GM19395 (cell line): ENCODE measurements at regions not wholly inside any gene's neighbourhood (a gene's known extent, or its start where the extent isn't known, plus 50 kb on each side); places are given as distances from the start of the nearest gene placed in this dataset.

ENCODE experiments used
- ATAC-seq: cut with Tn5 transposase; IDR thresholded peaks from one replicate; pipeline ENCODE4 v1.9.1; 2021; ENCODE audit warnings: mild to moderate bottlenecking, moderate library complexity; ENCODE audit not compliant: unreplicated experiment

- no peak for ATAC-seq
Measured at GRCh38 chr2:37425408-37425807, 81.0 kb downstream of the QPCT start.

DNA sequence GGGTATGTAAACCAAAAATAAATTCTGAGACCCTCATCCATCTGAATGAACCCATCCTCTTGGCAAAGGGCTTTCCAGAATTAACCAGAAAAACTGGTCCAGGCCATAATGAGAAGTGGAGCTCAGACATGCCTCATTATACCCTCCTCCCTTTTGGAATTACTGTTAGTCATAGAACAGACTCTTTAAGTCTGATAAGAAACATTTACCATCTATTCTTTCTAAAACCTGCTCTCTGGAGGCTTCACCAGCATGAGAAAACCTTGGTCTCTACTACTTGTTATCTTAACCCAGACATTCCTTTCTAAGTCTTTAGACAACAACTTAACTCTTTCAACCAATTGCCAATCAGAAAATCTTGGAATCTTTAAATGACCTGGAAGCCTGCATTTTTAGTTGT, 82.8 kb downstream of the QPCT start:
- ATAC-seq, result no peak

DNA sequence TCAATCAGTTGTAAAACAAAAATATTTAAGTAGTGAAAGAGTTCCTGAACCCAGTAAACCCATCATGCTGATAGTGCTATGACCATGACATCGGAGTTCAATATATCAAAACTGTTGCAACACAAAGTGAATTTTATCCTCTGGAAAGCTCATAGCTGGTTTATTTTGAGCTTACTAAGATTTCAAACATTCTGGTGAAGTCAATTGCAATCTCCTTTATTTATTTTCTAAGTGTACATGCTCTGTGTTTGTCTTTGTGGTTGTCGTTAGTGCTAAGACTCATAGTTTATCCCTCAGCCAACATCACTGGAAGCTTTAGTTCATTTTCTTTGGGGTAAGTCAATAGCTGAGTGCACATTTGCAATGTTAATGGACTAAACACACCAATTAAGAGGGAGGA, 91.9 kb downstream of the QPCT start:
- ATAC-seq, result no peak

- no peak for ATAC-seq
Measured at GRCh38 chr2:37439131-37439642, 94.8 kb downstream of the QPCT start.

DNA sequence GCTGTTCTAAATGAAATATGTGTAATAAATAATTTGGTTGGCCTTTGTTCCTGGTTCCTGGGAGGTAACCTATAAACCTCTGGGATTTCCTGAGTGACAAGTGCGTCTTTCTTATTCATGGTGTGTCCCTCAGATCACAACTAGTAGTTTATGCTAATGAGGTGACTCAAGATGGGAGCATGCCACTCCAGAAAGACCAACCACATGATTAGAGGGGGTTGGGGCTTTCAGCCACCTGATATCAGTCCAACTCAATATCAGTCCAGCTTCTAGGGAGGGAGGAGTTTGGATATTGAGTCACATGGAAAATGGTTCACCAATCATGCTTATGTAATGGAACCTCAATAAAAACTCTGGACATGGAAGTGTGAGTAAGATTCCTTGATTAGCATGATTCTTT, 96.6 kb downstream of the QPCT start:
- ATAC-seq, result no peak

GRCh38 chr2:37443082-37443481, 98.7 kb downstream of the QPCT start:
- no peak for ATAC-seq

DNA sequence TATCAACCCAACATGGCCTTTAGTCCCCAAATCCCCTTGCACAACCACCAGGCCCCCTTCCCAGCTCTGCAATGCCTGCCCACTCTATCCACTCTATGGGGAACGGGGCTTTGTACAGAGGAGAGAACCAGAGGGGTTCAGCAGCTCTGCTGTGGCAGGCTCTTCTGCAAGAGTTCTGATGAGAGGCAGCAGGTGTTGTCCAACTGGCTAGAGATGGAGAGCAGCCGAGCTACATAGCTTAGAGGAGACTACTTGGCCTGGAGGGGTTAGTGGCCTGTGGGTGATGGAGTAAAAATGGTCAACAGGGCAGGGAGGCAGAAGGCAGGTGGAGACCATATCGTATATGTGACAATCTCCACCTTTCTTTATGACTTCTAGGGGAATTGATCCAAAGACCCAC, 103.0 kb downstream of the QPCT start:
- ATAC-seq, result no peak

GRCh38 chr2:37448342-37449120, 104.1 kb downstream of the QPCT start:
- no peak for ATAC-seq

DNA sequence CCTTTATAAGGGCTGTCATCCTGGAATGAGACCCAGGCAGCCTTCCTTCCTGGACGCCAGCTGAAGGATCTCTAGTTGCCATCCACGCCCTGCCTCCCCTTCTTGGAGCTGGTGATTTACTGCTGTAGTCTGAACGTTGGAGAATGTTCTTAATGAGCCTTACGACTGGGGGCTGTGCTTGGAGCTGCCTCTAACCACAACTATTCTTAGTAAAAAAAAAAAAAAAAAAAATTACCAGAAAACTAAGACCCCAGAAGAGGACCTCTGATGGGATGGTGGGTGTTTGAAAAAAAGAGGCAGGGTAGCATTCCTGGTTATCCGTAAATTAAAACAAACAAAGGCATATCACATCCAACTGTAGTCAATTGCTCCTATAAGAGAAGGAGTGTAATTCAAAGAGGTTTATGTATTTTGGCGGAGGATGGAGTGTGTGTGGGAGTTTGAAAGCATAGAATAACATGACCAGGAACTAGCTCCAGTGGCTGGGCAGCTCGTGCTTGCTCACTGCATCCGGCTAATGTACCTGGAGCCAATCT, 105.4 kb downstream of the QPCT start:
- ATAC-seq, result no peak

- no peak for ATAC-seq
Measured at GRCh38 chr2:37453027-37453426, 108.6 kb downstream of the QPCT start.

GRCh38 chr2:37454851-37455762, 110.7 kb downstream of the QPCT start:
- ATAC-seq, result no peak

- no peak for ATAC-seq
Measured at GRCh38 chr2:37456479-37456878, 112.0 kb downstream of the QPCT start.

- ATAC-seq, result no peak
Measured at GRCh38 chr2:37457401-37457901, 113.0 kb downstream of the QPCT start.

GRCh38 chr2:37458133-37458532, 113.7 kb downstream of the QPCT start:
- ATAC-seq, result no peak

GRCh38 chr2:37459095-37459981, 114.9 kb downstream of the QPCT start:
- no peak for ATAC-seq

- ATAC-seq, result no peak
Measured at GRCh38 chr2:37460896-37461229, 116.4 kb downstream of the QPCT start.

DNA sequence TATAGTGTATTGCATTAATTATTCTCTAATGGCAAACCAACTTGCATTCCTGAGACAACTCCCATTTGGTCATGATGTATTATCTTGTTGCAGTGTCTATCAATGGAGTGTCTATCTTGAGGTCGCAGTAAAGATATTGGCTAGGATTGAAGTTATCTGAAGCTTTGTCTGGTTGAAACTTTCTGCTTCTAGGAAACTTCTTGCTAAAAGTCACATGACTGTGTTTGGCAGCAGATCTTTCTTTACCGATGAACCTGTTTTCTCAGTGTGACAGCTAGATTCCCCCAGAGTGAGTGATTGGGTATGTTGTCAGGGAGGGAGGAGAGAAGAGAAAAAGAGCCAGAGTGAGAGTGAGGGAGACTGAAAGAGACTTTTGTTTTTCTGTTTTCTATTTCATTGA, 119.6 kb downstream of the QPCT start:
- ATAC-seq, result no peak

- no peak for ATAC-seq
Measured at GRCh38 chr2:37466533-37467222, 122.2 kb downstream of the QPCT start.

- ATAC-seq, result no peak
Measured at GRCh38 chr2:37468170-37468569, 123.7 kb downstream of the QPCT start.

DNA sequence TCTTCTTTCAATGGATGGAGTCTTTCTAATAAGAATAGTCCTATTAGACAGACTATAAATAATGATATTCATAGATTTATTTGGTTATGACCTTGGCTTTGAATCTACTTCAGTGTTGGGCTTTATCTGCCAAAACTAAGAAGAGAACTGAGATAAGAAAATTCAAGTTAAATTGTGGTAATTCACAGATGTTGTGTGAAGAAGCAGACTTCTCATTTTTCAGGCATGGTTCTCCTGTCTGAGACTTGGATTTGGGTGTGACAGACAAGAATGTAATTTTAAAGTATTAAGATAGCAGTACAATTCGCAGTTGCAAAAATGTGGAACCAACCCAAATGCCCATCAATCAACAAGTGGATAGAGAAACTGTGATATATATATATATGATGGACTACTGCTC, 124.7 kb downstream of the QPCT start:
- no peak for ATAC-seq
